ENCODE measurements at regions not wholly inside any gene's neighbourhood (a gene's known extent, or its start where the extent isn't known, plus 50 kb on each side); places are given as distances from the start of the nearest gene placed in this dataset.

DNA sequence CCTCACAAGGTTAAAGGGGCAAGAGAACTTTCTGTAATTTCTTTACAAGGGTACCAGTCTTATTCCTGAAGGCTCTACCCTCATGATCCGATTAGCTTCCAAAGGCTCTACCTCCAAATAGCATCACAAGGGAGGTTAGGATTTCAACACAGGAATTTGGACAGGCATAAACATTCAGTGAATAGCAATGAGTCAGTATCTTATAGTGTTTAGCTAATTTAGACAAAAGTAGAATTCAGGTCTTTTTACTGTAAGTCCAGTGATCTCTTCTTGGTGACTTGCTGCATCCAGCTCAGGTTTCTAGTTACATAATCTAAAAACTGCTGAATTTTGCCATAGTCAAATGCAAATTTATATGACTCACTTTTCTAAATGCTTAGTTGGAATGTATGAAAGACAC is 1995.6 kb upstream of the RAG2 start:
- H3K4me3 ChIP-seq (ENCODE audit: low read depth, low read length): no peak overlapping the region
- DNase-seq (ENCODE audit: low read depth, low spot score): peak; percentile 18
- TF ChIP-seq, protein P1, sequence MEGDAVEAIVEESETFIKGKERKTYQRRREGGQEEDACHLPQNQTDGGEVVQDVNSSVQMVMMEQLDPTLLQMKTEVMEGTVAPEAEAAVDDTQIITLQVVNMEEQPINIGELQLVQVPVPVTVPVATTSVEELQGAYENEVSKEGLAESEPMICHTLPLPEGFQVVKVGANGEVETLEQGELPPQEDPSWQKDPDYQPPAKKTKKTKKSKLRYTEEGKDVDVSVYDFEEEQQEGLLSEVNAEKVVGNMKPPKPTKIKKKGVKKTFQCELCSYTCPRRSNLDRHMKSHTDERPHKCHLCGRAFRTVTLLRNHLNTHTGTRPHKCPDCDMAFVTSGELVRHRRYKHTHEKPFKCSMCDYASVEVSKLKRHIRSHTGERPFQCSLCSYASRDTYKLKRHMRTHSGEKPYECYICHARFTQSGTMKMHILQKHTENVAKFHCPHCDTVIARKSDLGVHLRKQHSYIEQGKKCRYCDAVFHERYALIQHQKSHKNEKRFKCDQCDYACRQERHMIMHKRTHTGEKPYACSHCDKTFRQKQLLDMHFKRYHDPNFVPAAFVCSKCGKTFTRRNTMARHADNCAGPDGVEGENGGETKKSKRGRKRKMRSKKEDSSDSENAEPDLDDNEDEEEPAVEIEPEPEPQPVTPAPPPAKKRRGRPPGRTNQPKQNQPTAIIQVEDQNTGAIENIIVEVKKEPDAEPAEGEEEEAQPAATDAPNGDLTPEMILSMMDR (IDR thresholded peaks at IDR 0.05; ENCODE audit: low read depth, low read length): no peak
- in situ Hi-C loops (cut with HindIII; ENCODE audit: low sequenced_read_pairs): no loop called here

DNA sequence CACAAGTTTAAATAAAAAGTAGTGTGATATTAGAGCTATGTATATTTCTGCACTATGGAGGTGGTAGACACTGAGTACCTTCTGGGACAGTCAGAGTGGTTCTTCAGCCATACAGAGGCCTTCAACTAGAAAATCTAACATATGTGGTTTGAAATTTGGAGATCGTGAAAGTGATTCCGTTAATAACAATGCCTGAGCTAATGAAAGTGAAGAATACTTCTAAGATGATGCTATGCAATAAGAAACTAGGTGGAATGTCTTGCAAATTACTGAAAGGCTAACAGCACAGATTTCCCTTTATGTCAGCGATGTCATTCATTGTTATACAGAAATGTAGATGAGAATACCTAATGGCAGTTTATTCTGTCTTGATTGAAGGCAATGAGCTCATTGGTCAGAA is 1984.7 kb upstream of the RAG2 start:
- TF ChIP-seq, protein P1 (IDR thresholded peaks at IDR 0.05; ENCODE audit: low read depth, low read length): no peak
- no peak for DNase-seq (ENCODE audit: low read depth, low spot score)
- no peak overlapping the region for H3K4me3 ChIP-seq (ENCODE audit: low read depth, low read length)
- in situ Hi-C loops (cut with HindIII; ENCODE audit: low sequenced_read_pairs): no loop called here

DNA sequence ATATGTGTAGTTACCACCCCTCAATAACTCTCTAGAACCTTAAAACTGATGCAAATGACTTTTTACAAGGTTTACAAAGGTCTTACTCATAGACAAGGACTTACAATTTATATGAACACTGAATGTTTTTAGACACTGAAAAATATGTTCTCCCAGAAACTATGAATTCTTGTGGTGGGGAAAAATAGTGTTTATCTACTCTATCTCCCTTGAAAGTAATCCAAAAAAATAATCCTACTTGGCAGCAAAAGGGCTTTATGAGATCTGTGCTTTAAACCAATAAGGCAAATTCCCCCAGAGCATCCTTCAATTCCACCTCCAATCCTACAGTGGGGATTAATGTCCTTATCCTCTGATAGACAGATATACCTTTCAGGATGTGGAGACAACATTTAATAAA is 1984.1 kb upstream of the RAG2 start:
- TF ChIP-seq, protein P1 (IDR thresholded peaks at IDR 0.05; ENCODE audit: low read depth, low read length): no peak
- peak; percentile 6 for DNase-seq (ENCODE audit: low read depth, low spot score)
- H3K4me3 ChIP-seq (ENCODE audit: low read depth, low read length): no peak overlapping the region
- in situ Hi-C loops (cut with HindIII; ENCODE audit: low sequenced_read_pairs): no loop called here

DNA sequence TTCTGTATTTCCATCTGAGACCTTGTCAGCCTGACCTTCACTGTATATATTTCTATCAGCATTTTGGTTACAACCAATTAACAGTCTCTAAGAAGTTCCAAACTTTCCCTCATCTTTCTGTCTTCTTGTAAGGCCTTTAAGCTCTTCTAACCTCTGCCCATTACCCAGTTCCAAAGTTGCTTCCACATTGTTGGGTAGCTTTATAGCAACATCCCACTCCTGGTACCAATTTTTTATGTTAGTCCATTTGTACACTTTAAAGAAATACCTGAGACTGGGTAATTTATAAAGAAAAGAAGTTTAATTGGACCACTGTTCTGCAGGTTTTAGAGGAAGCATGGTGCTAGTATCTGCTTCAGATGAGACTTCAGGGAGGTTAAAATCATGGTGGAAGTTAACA is 1979.7 kb upstream of the RAG2 start:
- no peak overlapping the region for H3K4me3 ChIP-seq (ENCODE audit: low read depth, low read length)
- in situ Hi-C loops (cut with HindIII; ENCODE audit: low sequenced_read_pairs): no loop called here
- DNase-seq (ENCODE audit: low read depth, low spot score): no peak
- TF ChIP-seq, protein P1 (IDR thresholded peaks at IDR 0.05; ENCODE audit: low read depth, low read length): no peak

DNA sequence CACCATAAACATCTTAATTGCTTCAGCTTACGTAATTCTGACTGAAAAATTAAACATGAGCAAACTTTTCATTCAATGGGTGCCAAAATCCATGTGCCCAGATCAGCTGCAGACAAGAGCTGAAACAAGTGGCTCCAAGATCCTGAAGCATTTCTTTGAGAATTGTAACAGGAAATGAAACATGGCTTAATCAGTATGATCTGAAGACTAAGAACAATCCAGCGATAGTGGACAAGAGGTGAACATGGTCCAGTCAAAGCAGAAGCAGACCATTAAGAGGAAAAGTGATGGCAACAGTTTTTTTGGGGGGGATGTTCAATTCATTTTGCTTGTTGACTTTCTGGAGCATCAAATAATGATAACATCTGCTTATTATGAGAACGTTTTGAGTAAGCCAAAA is 1964.5 kb upstream of the RAG2 start:
- TF ChIP-seq, protein P1 (IDR thresholded peaks at IDR 0.05; ENCODE audit: low read depth, low read length): no peak
- no peak for DNase-seq (ENCODE audit: low read depth, low spot score)
- H3K4me3 ChIP-seq (ENCODE audit: low read depth, low read length): no peak overlapping the region
- in situ Hi-C loops (cut with HindIII; ENCODE audit: low sequenced_read_pairs): no loop called here

DNA sequence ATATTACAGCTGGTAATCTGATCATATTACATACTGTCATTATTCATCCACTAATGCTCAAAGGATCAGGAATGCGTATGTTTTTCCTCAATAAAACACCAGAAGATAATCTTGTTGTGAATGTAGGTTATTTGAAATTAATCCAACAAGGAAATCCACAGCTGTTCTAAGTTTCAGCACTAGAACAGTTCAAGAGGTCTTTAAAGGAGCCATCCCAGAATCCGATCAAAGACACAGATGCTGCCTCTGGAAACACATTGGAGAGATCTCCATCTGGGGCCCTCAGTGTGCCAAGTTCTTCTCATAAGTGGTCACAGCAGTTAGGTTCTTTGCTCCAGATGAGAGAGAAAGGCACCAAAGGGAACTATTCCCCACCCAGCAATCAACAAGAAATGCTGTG is 1955.1 kb upstream of the RAG2 start:
- peak; percentile 33 for DNase-seq (ENCODE audit: low read depth, low spot score)
- no peak overlapping the region for H3K4me3 ChIP-seq (ENCODE audit: low read depth, low read length)
- in situ Hi-C loops (cut with HindIII; ENCODE audit: low sequenced_read_pairs): no loop called here
- TF ChIP-seq, protein P1 (IDR thresholded peaks at IDR 0.05; ENCODE audit: low read depth, low read length): no peak

DNA sequence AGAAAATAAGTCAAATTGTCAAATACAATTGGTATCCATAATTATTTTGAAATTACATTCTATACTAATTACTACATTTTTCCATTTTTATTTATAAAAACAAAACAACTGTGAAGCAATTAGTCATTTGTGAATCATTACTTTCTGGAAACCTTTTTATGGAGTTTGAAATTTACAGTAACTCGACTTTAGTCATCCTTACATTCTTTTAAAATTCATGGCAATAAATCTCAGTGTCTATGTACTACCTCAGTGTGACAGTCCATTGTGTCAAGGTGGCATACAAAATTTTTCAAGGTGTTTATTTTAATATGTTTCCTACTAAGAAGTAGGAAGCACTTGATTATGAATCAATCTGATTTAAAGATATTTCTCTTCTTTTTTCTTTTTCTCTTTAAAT is 1949.4 kb upstream of the RAG2 start:
- TF ChIP-seq, protein P1 (IDR thresholded peaks at IDR 0.05; ENCODE audit: low read depth, low read length): no peak
- no peak overlapping the region for H3K4me3 ChIP-seq (ENCODE audit: low read depth, low read length)
- no peak for DNase-seq (ENCODE audit: low read depth, low spot score)
- in situ Hi-C loops (cut with HindIII; ENCODE audit: low sequenced_read_pairs): no loop called here
